ENCODE measurements at regions not wholly inside any gene's neighbourhood (a gene's known extent, or its start where the extent isn't known, plus 50 kb on each side); places are given as distances from the start of the nearest gene placed in this dataset.

GRCh38 chr2:19048593-19049266 lies 309.7 kb downstream of the OSR1 start:
- H3K4me2 ChIP-seq (ENCODE audit: insufficient read depth, low read length): no peak overlapping the region
- no peaks in the 10 kb centered on the region for H3K4me1 ChIP-seq (ENCODE audit: control insufficient read depth, extremely low read depth, insufficient read depth, low read length)
- no peak overlapping the region for H3K4me3 ChIP-seq (replicated peaks in 1 of 3; ENCODE audit: insufficient read depth in 1 of 3, low read depth in 1 of 3, low read length in 3 of 3)
- H4K20me1 ChIP-seq (replicated peaks; ENCODE audit: control insufficient read depth, extremely low read depth, insufficient read depth, low read length): no peaks in the 10 kb centered on the region
- TF ChIP-seq MYC (IDR thresholded peaks at IDR 0.05; ENCODE audit: low read depth, low read length): no peak
- TF ChIP-seq POLR2A (IDR thresholded peaks at IDR 0.05; ENCODE audit: low read depth, low read length): no peak
- no peak for TF ChIP-seq POLR2AphosphoS5 (IDR thresholded peaks at IDR 0.05; ENCODE audit: insufficient read depth, low read depth, low read length)
- TF ChIP-seq FOS (IDR thresholded peaks at IDR 0.05; ENCODE audit: borderline replicate concordance, insufficient read depth, low read length): no peak
- TF ChIP-seq CTCF (IDR thresholded peaks at IDR 0.05; ENCODE audit: extremely low read depth in 1 of 2, insufficient read depth in 1 of 2, low read depth in 1 of 2, low read length in 2 of 2): no peak
- TF ChIP-seq EZH2 (IDR thresholded peaks at IDR 0.05; ENCODE audit: borderline replicate concordance, low read depth, low read length, severe bottlenecking): no peak
- TF ChIP-seq GATA2 (IDR thresholded peaks at IDR 0.05; ENCODE audit: insufficient read depth, insufficient read length, low read depth, low read length): no peak
- TF ChIP-seq JUN (IDR thresholded peaks at IDR 0.05; ENCODE audit: borderline replicate concordance, insufficient read depth, insufficient read length, low read depth): no peak
- TF ChIP-seq, protein P1, sequence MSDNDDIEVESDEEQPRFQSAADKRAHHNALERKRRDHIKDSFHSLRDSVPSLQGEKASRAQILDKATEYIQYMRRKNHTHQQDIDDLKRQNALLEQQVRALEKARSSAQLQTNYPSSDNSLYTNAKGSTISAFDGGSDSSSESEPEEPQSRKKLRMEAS (IDR thresholded peaks at IDR 0.05; ENCODE audit: insufficient read depth, insufficient read length): no peak
- H3K9ac ChIP-seq (replicated peaks; ENCODE audit: extremely low read depth, insufficient read depth, low read length): no peak overlapping the region
- H3K36me3 ChIP-seq (ENCODE audit: control insufficient read depth in 2 of 2, extremely low read depth in 1 of 2, insufficient read depth in 2 of 2, low read length in 2 of 2): no peaks in the 10 kb centered on the region
- H3K27ac ChIP-seq (ENCODE audit: insufficient read depth, low read depth, low read length): no peak overlapping the region
- no peaks in the 10 kb centered on the region for H3K9me1 ChIP-seq (replicated peaks; ENCODE audit: control insufficient read depth, extremely low read depth, insufficient read depth, low read length)
- ChIA-PET CTCF (no interaction called here), POLR2A (no interaction called here)
- H3K79me2 ChIP-seq (ENCODE audit: control insufficient read depth, insufficient read depth, low read length): no peaks in the 10 kb centered on the region
- BruUV-seq (replicated peaks): no TSS peak
- H3K9me3 ChIP-seq (replicated peaks; ENCODE audit: control insufficient read depth, insufficient read depth, low read length): no peaks in the 10 kb centered on the region
- no peak overlapping the region for H2AFZ ChIP-seq (ENCODE audit: low read depth, low read length)
- dilution Hi-C loops (cut with MboI; ENCODE audit: extremely low pct_ligation_motif_present, low sequenced_read_pairs): no loop called here
- DNase-seq (ENCODE audit: low read depth, low spot score) (no peak), FAIRE-seq (no peak)
- H3K27me3 ChIP-seq (ENCODE audit: control insufficient read depth in 2 of 2, insufficient read depth in 2 of 2, low read length in 2 of 2): no peaks in the 10 kb centered on the region
- intact Hi-C loops (cut with micrococcal nuclease): no loop called here

All from endothelial cell of umbilical vein (primary cell).